ENCODE measurements at regions not wholly inside any gene's neighbourhood (a gene's known extent, or its start where the extent isn't known, plus 50 kb on each side); places are given as distances from the start of the nearest gene placed in this dataset.

- TF ChIP-seq SIN3A (conservative IDR thresholded peaks at IDR 0.05 in 1 of 2, IDR thresholded peaks at IDR 0.05 in 1 of 2; ENCODE audit: low read depth in 1 of 2, low read length in 2 of 2) (no peak), YY1 (IDR thresholded peaks at IDR 0.05; ENCODE audit: low read depth, low read length) (no peak), POLR2AphosphoS5 (IDR thresholded peaks at IDR 0.05; ENCODE audit: low read depth, low read length) (no peak), RBBP5 (IDR thresholded peaks at IDR 0.05; ENCODE audit: borderline replicate concordance, low read depth, low read length) (no peak), POLR2A (IDR thresholded peaks at IDR 0.05; ENCODE audit: control extremely low read depth in 1 of 2, low read depth in 2 of 2, low read length in 2 of 2) (no peak)
- TF ChIP-seq, protein P1, sequence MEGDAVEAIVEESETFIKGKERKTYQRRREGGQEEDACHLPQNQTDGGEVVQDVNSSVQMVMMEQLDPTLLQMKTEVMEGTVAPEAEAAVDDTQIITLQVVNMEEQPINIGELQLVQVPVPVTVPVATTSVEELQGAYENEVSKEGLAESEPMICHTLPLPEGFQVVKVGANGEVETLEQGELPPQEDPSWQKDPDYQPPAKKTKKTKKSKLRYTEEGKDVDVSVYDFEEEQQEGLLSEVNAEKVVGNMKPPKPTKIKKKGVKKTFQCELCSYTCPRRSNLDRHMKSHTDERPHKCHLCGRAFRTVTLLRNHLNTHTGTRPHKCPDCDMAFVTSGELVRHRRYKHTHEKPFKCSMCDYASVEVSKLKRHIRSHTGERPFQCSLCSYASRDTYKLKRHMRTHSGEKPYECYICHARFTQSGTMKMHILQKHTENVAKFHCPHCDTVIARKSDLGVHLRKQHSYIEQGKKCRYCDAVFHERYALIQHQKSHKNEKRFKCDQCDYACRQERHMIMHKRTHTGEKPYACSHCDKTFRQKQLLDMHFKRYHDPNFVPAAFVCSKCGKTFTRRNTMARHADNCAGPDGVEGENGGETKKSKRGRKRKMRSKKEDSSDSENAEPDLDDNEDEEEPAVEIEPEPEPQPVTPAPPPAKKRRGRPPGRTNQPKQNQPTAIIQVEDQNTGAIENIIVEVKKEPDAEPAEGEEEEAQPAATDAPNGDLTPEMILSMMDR (IDR thresholded peaks at IDR 0.05; ENCODE audit: control extremely low read depth in 1 of 3, insufficient read depth in 1 of 3, low read depth in 1 of 3, low read length in 3 of 3), result no peak
These were observed 141.5 kb upstream of the FGGY start for GRCh38 chr1:59155351-59155750.

Data from H1 (cell line).